H9 (cell line): ENCODE measurements at regions not wholly inside any gene's neighbourhood (a gene's known extent, or its start where the extent isn't known, plus 50 kb on each side); places are given as distances from the start of the nearest gene placed in this dataset.

Source experiments
- DNase-seq: peaks from one replicate; pipeline ENCODE4 v3.0.0-alpha.2; 2017
- H2AFZ ChIP-seq: one replicate; pipeline ENCODE4 v1.6.1; 2013; ENCODE audit warnings: mild to moderate bottlenecking, low read length, control low read depth, moderate library complexity
- H2AK5ac ChIP-seq: 2 replicates; pipeline ENCODE4 v1.6.1; 2013; ENCODE audit warnings: low read length, control low read depth, mixed read lengths; ENCODE audit not compliant: insufficient read length
- H2BK120ac ChIP-seq: one replicate; pipeline ENCODE4 v1.6.1; 2013; ENCODE audit warnings: low read depth, mild to moderate bottlenecking, low read length, control low read depth, inconsistent platforms; ENCODE audit not compliant: poor library complexity, severe bottlenecking
- H2BK12ac ChIP-seq: 2 replicates; pipeline ENCODE4 v1.6.1; 2013; ENCODE audit warnings: low read length, control low read depth, mixed read lengths, low read depth; ENCODE audit not compliant: insufficient read length
- H2BK15ac ChIP-seq: 2 replicates; pipeline ENCODE4 v1.6.1; 2013; ENCODE audit warnings: low read depth, low read length, control low read depth
- H2BK20ac ChIP-seq: one replicate; pipeline ENCODE4 v1.6.1; 2013; ENCODE audit warnings: low read depth, mild to moderate bottlenecking, low read length, control low read depth, inconsistent platforms; ENCODE audit not compliant: poor library complexity, severe bottlenecking
- H2BK5ac ChIP-seq: 2 replicates; pipeline ENCODE4 v1.6.1; 2013; ENCODE audit warnings: low read length, control low read depth, mixed read lengths; ENCODE audit not compliant: insufficient read length
- H3K14ac ChIP-seq: 2 replicates; pipeline ENCODE4 v1.6.1; 2013; ENCODE audit warnings: low read length, control low read depth; ENCODE audit not compliant: insufficient read depth
- H3K18ac ChIP-seq: 2 replicates; pipeline ENCODE4 v1.6.1; 2013; ENCODE audit warnings: low read depth, mild to moderate bottlenecking, mixed read lengths, low read length, control low read depth; ENCODE audit not compliant: insufficient read length
- H3K23ac ChIP-seq: 2 replicates; pipeline ENCODE4 v1.6.1; 2013; ENCODE audit warnings: low read length, control low read depth, mixed read lengths, low read depth; ENCODE audit not compliant: insufficient read length
- H3K23me2 ChIP-seq: 2 replicates; pipeline ENCODE4 v1.6.1; 2013; ENCODE audit warnings: low read depth, mild to moderate bottlenecking, mixed read lengths, low read length, control low read depth; ENCODE audit not compliant: insufficient read length, poor library complexity, severe bottlenecking
- H3K27ac ChIP-seq: 2 replicates; pipeline ENCODE4 v1.5.1; 2013; ENCODE audit warnings: low read length, control low read depth, mixed read lengths, low read depth; ENCODE audit not compliant: insufficient read length
- H3K27me3 ChIP-seq: 2 replicates; pipeline ENCODE4 v1.6.1; 2013; ENCODE audit warnings: low read length, control low read depth, inconsistent platforms; ENCODE audit not compliant: insufficient read depth
- H3K4ac ChIP-seq: 2 replicates; pipeline ENCODE4 v1.6.1; 2013; ENCODE audit warnings: low read depth, mild to moderate bottlenecking, control low read depth, inconsistent platforms, low read length, moderate library complexity
- H3K4me1 ChIP-seq: 2 replicates; pipeline ENCODE4 v1.6.1; 2013; ENCODE audit warnings: low read length, control low read depth, inconsistent platforms; ENCODE audit not compliant: insufficient read depth
- H3K4me2 ChIP-seq: 2 replicates; pipeline ENCODE4 v1.6.1; 2013; ENCODE audit warnings: low read length, control low read depth, mixed read lengths; ENCODE audit not compliant: insufficient read length, insufficient read depth
- H3K56ac ChIP-seq: 2 replicates; pipeline ENCODE4 v1.6.1; 2013; ENCODE audit warnings: low read depth, mild to moderate bottlenecking, mixed read lengths, low read length, control low read depth; ENCODE audit not compliant: insufficient read length
- H3K79me1 ChIP-seq: 2 replicates; pipeline ENCODE4 v1.6.1; 2013; ENCODE audit warnings: low read depth, mild to moderate bottlenecking, moderate library complexity, low read length, control low read depth, inconsistent platforms; ENCODE audit not compliant: insufficient read depth, poor library complexity, severe bottlenecking
- H3K79me2 ChIP-seq: 2 replicates; pipeline ENCODE4 v1.6.1; 2013; ENCODE audit warnings: low read length, control low read depth, inconsistent platforms; ENCODE audit not compliant: insufficient read depth
- H3K9ac ChIP-seq: 2 replicates; pipeline ENCODE4 v1.6.1; 2013; ENCODE audit warnings: low read length, control low read depth, mixed read lengths; ENCODE audit not compliant: insufficient read length; ENCODE audit errors: extremely low read depth
- H3K9me3 ChIP-seq: one replicate; pipeline ENCODE4 v1.6.1; 2013; ENCODE audit warnings: low read depth, low read length, inconsistent platforms; ENCODE audit not compliant: control insufficient read depth
- H3T11ph ChIP-seq: one replicate; pipeline ENCODE4 v1.6.1; 2013; ENCODE audit warnings: mild to moderate bottlenecking, low read length, control low read depth, inconsistent platforms
- H4K20me1 ChIP-seq: one replicate; pipeline ENCODE4 v1.6.1; 2013; ENCODE audit not compliant: control insufficient read depth, insufficient read length, insufficient read depth
- H4K5ac ChIP-seq: 2 replicates; pipeline ENCODE4 v1.6.1; 2013; ENCODE audit warnings: low read depth, mild to moderate bottlenecking, mixed read lengths, low read length, control low read depth; ENCODE audit not compliant: insufficient read length
- H4K8ac ChIP-seq: replicated peaks from 2 replicates; pipeline ENCODE4 v1.6.1; 2013; ENCODE audit warnings: low read length, control low read depth, mixed read lengths, low read depth; ENCODE audit not compliant: insufficient read length
- H4K91ac ChIP-seq: 2 replicates; pipeline ENCODE4 v1.6.1; 2013; ENCODE audit warnings: low read depth, mild to moderate bottlenecking, moderate library complexity, mixed read lengths, low read length, control low read depth; ENCODE audit not compliant: insufficient read length
- H3K27ac Mint-ChIP-seq, 3 experiments: 2 replicates in 2 of 3; 3 replicates in 1 of 3; pipeline ENCODE4 v1.8.0; 2020 to 2021; ENCODE audit warnings: mixed read lengths in 3 of 3, mild to moderate bottlenecking in 1 of 3, moderate library complexity in 1 of 3
- H3K27me3 Mint-ChIP-seq: 2 replicates; pipeline ENCODE4 v1.8.0; 2021; ENCODE audit warnings: low read depth, mild to moderate bottlenecking, moderate library complexity, mixed read lengths
- H3K36me3 Mint-ChIP-seq, 3 experiments: 2 replicates in 2 of 3; 3 replicates in 1 of 3; pipeline ENCODE4 v1.8.0; 2020 to 2021; ENCODE audit warnings: low read depth in 3 of 3, mixed read lengths in 3 of 3; ENCODE audit not compliant: insufficient read depth in 1 of 3
- H3K4me1 Mint-ChIP-seq, 2 experiments: 2 replicates each; pipeline ENCODE4 v1.8.0; 2020; ENCODE audit warnings: mixed read lengths in 2 of 2
- H3K4me3 Mint-ChIP-seq, 2 experiments: 2 replicates in 1 of 2; 3 replicates in 1 of 2; pipeline ENCODE4 v1.8.0; 2020 to 2021; ENCODE audit warnings: mild to moderate bottlenecking in 2 of 2, mixed read lengths in 2 of 2, moderate library complexity in 1 of 2
- H3K9me3 Mint-ChIP-seq, 2 experiments: 2 replicates in 1 of 2; 3 replicates in 1 of 2; pipeline ENCODE4 v1.8.0; 2020; ENCODE audit warnings: mild to moderate bottlenecking in 2 of 2, mixed read lengths in 2 of 2, moderate library complexity in 1 of 2
- WGBS: extraction: QIAGEN DNeasy Blood & Tissue Kit; methylation state at CpG from one replicate; pipeline ENCODE4 v1.1.7; 2013; ENCODE audit warnings: missing lambda C conversion rate, low lambda C conversion rate, mixed read lengths; ENCODE audit not compliant: insufficient read length; ENCODE audit errors: extremely low coverage; 5-methylcytosine and 5-hydroxymethylcytosine counted together
- TF ChIP-seq, protein P1 (sequence below): fragments of 200-600 bp; sonication (generic); conservative IDR thresholded peaks from 3 replicates; pipeline ENCODE4 v1.8.0; 2021; ENCODE audit warnings: antibody characterized with exemption, mild to moderate bottlenecking

DNA sequence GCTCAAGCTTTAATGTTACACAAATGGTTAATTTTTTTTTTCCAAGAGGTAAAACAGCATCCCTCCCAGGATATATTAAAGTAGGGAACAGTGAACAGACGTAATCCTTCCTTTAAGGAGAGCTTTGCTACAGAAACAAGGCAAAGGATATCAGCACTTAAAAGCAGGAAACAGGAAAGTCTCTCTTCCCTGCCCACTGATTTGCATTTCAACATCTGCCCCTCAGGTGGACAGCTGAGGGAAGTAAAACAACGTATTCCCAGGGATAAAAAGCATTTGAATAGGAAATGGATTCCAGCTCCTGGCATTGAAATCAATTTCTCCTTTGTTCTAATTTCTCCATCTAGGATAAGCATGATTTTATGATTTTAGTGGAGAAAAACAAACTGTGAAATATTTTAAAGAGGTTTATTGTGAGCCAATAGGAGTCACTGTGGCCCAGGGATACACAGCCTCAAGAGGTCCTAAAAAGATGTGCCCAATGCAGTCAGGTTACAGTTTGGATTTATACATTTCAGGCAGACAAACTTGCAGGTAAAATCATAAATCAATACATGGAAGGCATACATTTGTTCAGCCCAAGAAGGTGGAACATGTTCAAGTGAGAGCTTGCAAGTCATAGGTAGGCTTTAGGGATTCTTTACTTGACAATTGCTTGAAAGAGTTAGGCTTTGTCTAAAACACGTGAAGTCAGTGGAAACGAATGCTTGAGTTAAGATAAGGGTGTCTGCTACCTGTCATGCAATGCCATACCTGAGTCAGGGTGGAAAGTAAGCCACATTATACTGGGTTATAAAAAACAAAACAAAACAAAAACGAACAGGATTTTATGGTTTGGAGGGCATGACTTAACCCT is 286.2 kb upstream of the VWC2 start:
- H3K4ac ChIP-seq, result no peak overlapping the region
- Mint-ChIP-seq H3K27ac (peak overlapping the region in 2 of 3 experiments; percentile 76 to 87; a peak in 4 of 7 replicates), H3K27me3 (no peaks in the 10 kb centered on the region), H3K4me1 (peaks cover 33 to 46% of the 10 kb centered on the region in 2 experiments), H3K4me3 (no peak overlapping the region), H3K36me3 (no peaks in the 10 kb centered on the region), H3K9me3 (no peaks in the 10 kb centered on the region)
- WGBS, result no CpG with 5 or more reads among the region's 5 CpGs
- no peak overlapping the region for H3K18ac ChIP-seq
- H3T11ph ChIP-seq, result no peak overlapping the region
- H2BK15ac ChIP-seq, result no peak overlapping the region
- no peak overlapping the region for H2BK20ac ChIP-seq
- TF ChIP-seq, protein P1, sequence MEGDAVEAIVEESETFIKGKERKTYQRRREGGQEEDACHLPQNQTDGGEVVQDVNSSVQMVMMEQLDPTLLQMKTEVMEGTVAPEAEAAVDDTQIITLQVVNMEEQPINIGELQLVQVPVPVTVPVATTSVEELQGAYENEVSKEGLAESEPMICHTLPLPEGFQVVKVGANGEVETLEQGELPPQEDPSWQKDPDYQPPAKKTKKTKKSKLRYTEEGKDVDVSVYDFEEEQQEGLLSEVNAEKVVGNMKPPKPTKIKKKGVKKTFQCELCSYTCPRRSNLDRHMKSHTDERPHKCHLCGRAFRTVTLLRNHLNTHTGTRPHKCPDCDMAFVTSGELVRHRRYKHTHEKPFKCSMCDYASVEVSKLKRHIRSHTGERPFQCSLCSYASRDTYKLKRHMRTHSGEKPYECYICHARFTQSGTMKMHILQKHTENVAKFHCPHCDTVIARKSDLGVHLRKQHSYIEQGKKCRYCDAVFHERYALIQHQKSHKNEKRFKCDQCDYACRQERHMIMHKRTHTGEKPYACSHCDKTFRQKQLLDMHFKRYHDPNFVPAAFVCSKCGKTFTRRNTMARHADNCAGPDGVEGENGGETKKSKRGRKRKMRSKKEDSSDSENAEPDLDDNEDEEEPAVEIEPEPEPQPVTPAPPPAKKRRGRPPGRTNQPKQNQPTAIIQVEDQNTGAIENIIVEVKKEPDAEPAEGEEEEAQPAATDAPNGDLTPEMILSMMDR, result peak; percentile 41; the same call in 2 of the 3 replicates
- no peak overlapping the region for H4K8ac ChIP-seq
- no peaks in the 10 kb centered on the region for H4K20me1 ChIP-seq
- H3K27ac ChIP-seq, result no peak overlapping the region
- H3K79me1 ChIP-seq, result no peaks in the 10 kb centered on the region
- H2BK12ac ChIP-seq, result no peak overlapping the region
- H3K4me2 ChIP-seq, result no peak overlapping the region
- H3K27me3 ChIP-seq, result no peaks in the 10 kb centered on the region
- no peak overlapping the region for H2AK5ac ChIP-seq
- H3K23ac ChIP-seq, result no peak overlapping the region
- no peak overlapping the region for H4K5ac ChIP-seq
- H3K9me3 ChIP-seq, result no peaks in the 10 kb centered on the region
- H3K23me2 ChIP-seq, result no peaks in the 10 kb centered on the region
- no peak overlapping the region for H2BK5ac ChIP-seq
- H3K4me1 ChIP-seq, result peaks cover 12% of the 10 kb centered on the region; the same call in 1 of the 2 replicates
- H3K9ac ChIP-seq, result no peak overlapping the region
- no peak overlapping the region for H3K56ac ChIP-seq
- H3K79me2 ChIP-seq, result no peaks in the 10 kb centered on the region
- H3K14ac ChIP-seq, result no peak overlapping the region
- no peak overlapping the region for H2AFZ ChIP-seq
- no peak overlapping the region for H2BK120ac ChIP-seq
- DNase-seq, result no peak
- no peak overlapping the region for H4K91ac ChIP-seq
